K562 (cell line): ENCODE measurements at regions not wholly inside any gene's neighbourhood (a gene's known extent, or its start where the extent isn't known, plus 50 kb on each side); places are given as distances from the start of the nearest gene placed in this dataset.

ENCODE experiments used
- JUN ChIP-seq, 2 experiments: sonication (generic) in 1 of 2; formaldehyde crosslinking in 1 of 2; IDR thresholded peaks; 2 replicates each; pipeline versions ENCODE4 v1.6.1 to v1.8.0; 2012 to 2022; ENCODE audit warnings: borderline replicate concordance in 2 of 2, mild to moderate bottlenecking in 2 of 2, improper control_type of control experiment in 1 of 2, low read depth in 1 of 2, low read length in 1 of 2, missing genetic modification reagents in 1 of 2
- POLR2AphosphoS5 ChIP-seq: IDR thresholded peaks from 2 replicates; pipeline ENCODE4 v1.6.1; 2011; ENCODE audit warnings: mild to moderate bottlenecking, low read depth, low read length, moderate library complexity; ENCODE audit not compliant: control insufficient read depth, insufficient read depth
- POLR2G ChIP-seq: fragments of 200-400 bp; formaldehyde crosslinking; IDR thresholded peaks from 2 replicates; pipeline ENCODE4 v1.6.1; 2017; ENCODE audit warnings: low read depth, mild to moderate bottlenecking, antibody characterized with exemption, low read length, moderate library complexity
- RFX5 ChIP-seq: IDR thresholded peaks from 2 replicates; pipeline ENCODE4 v1.6.1; 2011; ENCODE audit warnings: low read depth, mild to moderate bottlenecking, improper control_type of control experiment, low read length
- TARDBP ChIP-seq: fragments of 450-650 bp; IDR thresholded peaks from 2 replicates; pipeline ENCODE4 v1.6.1; 2016
- ZBTB49 ChIP-seq: sonication (generic); formaldehyde crosslinking; IDR thresholded peaks from 2 replicates; pipeline ENCODE4 v1.8.0; 2022; ENCODE audit warnings: missing genetic modification reagents, mild to moderate bottlenecking, borderline replicate concordance
- ZNF586 ChIP-seq: fragments of 450-650 bp; formaldehyde crosslinking; conservative IDR thresholded peaks from 2 replicates; pipeline ENCODE4 v1.4.0; 2020; ENCODE audit warnings: mild to moderate bottlenecking, moderate library complexity
- TF ChIP-seq, protein P1 (sequence below), 3 experiments: IDR thresholded peaks in 2 of 3; conservative IDR thresholded peaks in 1 of 3; 2 replicates each; pipeline ENCODE4 v1.5.1; 2011 to 2012; ENCODE audit warnings: low read length in 3 of 3, mild to moderate bottlenecking in 3 of 3, control low read depth in 2 of 3, improper control_type of control experiment in 1 of 3, inconsistent platforms in 1 of 3, low read depth in 1 of 3, mixed read lengths in 1 of 3, moderate library complexity in 1 of 3; ENCODE audit not compliant: insufficient read depth in 2 of 3
- TF ChIP-seq, protein P2 (sequence below): sonication (generic); formaldehyde crosslinking; IDR thresholded peaks from 2 replicates; pipeline ENCODE4 v1.8.1; 2023; ENCODE audit warnings: mild to moderate bottlenecking, missing genetic modification reagents

- TF ChIP-seq TARDBP: no peak
- TF ChIP-seq, protein P1, sequence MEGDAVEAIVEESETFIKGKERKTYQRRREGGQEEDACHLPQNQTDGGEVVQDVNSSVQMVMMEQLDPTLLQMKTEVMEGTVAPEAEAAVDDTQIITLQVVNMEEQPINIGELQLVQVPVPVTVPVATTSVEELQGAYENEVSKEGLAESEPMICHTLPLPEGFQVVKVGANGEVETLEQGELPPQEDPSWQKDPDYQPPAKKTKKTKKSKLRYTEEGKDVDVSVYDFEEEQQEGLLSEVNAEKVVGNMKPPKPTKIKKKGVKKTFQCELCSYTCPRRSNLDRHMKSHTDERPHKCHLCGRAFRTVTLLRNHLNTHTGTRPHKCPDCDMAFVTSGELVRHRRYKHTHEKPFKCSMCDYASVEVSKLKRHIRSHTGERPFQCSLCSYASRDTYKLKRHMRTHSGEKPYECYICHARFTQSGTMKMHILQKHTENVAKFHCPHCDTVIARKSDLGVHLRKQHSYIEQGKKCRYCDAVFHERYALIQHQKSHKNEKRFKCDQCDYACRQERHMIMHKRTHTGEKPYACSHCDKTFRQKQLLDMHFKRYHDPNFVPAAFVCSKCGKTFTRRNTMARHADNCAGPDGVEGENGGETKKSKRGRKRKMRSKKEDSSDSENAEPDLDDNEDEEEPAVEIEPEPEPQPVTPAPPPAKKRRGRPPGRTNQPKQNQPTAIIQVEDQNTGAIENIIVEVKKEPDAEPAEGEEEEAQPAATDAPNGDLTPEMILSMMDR (IDR thresholded peaks at IDR 0.05 in 2 of 3, conservative IDR thresholded peaks at IDR 0.05 in 1 of 3; ENCODE audit: insufficient read depth in 2 of 3, low read depth in 1 of 3, low read length in 3 of 3): no peak
- TF ChIP-seq ZNF586 (CRISPR knock-in tag): no peak
- no peak for TF ChIP-seq JUN (IDR thresholded peaks at IDR 0.05; ENCODE audit: borderline replicate concordance, low read depth, low read length)
- TF ChIP-seq JUN (CRISPR knock-in tag; IDR thresholded peaks at IDR 0.05; ENCODE audit: borderline replicate concordance): no peak
- no peak for TF ChIP-seq POLR2AphosphoS5
- TF ChIP-seq RFX5: no peak
- no peak for TF ChIP-seq ZBTB49
- no peak for TF ChIP-seq POLR2G
- TF ChIP-seq, protein P2, sequence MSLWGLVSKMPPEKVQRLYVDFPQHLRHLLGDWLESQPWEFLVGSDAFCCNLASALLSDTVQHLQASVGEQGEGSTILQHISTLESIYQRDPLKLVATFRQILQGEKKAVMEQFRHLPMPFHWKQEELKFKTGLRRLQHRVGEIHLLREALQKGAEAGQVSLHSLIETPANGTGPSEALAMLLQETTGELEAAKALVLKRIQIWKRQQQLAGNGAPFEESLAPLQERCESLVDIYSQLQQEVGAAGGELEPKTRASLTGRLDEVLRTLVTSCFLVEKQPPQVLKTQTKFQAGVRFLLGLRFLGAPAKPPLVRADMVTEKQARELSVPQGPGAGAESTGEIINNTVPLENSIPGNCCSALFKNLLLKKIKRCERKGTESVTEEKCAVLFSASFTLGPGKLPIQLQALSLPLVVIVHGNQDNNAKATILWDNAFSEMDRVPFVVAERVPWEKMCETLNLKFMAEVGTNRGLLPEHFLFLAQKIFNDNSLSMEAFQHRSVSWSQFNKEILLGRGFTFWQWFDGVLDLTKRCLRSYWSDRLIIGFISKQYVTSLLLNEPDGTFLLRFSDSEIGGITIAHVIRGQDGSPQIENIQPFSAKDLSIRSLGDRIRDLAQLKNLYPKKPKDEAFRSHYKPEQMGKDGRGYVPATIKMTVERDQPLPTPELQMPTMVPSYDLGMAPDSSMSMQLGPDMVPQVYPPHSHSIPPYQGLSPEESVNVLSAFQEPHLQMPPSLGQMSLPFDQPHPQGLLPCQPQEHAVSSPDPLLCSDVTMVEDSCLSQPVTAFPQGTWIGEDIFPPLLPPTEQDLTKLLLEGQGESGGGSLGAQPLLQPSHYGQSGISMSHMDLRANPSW (CRISPR knock-in tag): no peak
These were observed 234.5 kb downstream of the BMP7 start for GRCh38 chr20:57031867-57032355.
